Activated CD8-positive, alpha-beta T cell treated with anti-CD3 and anti-CD28 coated beads, Interleukin-2, amount 10 ng/mL, durations not matched to agents 7 days and 5 days (primary cell): ENCODE measurements at regions not wholly inside any gene's neighbourhood (a gene's known extent, or its start where the extent isn't known, plus 50 kb on each side); places are given as distances from the start of the nearest gene placed in this dataset.
A peak's percentile ranks its signal among the peaks of the same experiment; 100 is the strongest.

Source experiments
- ATAC-seq: fragments of 150-1000 bp; cut with Tn5 transposase; one replicate; pipeline ENCODE4 v1.10.0; 2021; ENCODE audit warnings: moderate library complexity
- CTCF ChIA-PET: fragments of 350-600 bp; sonication (Branson Sonifier 250); formaldehyde crosslinking; loops from one replicate; lab custom pipeline; 2021; ENCODE audit warnings: antibody characterized with exemption; lab: Charles Lee
- POLR2A ChIA-PET: fragments of 350-600 bp; sonication (Branson Sonifier 250); formaldehyde crosslinking; loops from one replicate; lab custom pipeline; 2021; ENCODE audit warnings: antibody characterized with exemption; lab: Charles Lee
- DNase-seq: peaks from one replicate; pipeline ENCODE4 v3.0.0-alpha.2; 2020
- H3K27ac Mint-ChIP-seq: one replicate; pipeline ENCODE4 v1.8.0; 2021; ENCODE audit warnings: mild to moderate bottlenecking, mixed read lengths
- H3K27me3 Mint-ChIP-seq: one replicate; pipeline ENCODE4 v1.8.0; 2021; ENCODE audit warnings: low read depth, mixed read lengths
- H3K36me3 Mint-ChIP-seq: one replicate; pipeline ENCODE4 v1.8.0; 2021; ENCODE audit warnings: low read depth, mixed read lengths
- H3K4me1 Mint-ChIP-seq: one replicate; pipeline ENCODE4 v1.8.0; 2021; ENCODE audit warnings: low read depth, mixed read lengths
- H3K4me3 Mint-ChIP-seq: one replicate; pipeline ENCODE4 v1.8.0; 2021; ENCODE audit warnings: mild to moderate bottlenecking, mixed read lengths
- H3K9me3 Mint-ChIP-seq: one replicate; pipeline ENCODE4 v1.8.0; 2022; ENCODE audit warnings: mixed read lengths; ENCODE audit not compliant: insufficient read depth

DNA sequence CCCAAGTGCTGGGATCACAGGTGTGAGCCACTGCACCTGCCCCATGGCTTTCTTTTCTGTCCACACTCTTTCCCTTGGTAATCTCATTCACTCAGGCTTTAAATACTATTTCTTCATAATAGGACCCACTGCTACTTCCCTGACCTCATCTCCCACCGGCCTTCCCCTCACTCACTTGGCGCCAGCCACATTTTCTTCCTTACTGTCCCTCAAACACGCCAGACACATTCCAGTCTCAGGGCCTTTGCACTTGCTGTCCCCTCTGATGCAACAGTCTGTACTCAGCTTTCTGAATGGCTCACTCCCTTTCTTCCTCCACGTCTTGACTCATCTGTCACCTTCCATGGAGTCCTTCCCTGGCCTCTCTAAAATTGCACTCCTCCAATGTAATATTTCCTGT lies 111.1 kb upstream of the MVB12B start:
- DNase-seq (no peak), ATAC-seq (no peak)
- Mint-ChIP-seq H3K4me3 (no peak overlapping the region), H3K27ac (no peak overlapping the region), H3K4me1 (no peaks in the 10 kb centered on the region), H3K27me3 (peaks cover 37% of the 10 kb centered on the region), H3K36me3 (no peaks in the 10 kb centered on the region), H3K9me3 (no peaks in the 10 kb centered on the region)
- POLR2A ChIA-PET: no interaction called here
- CTCF ChIA-PET: interaction anchor here (0.6 kb wide), 1 partner anchor 70 kb away, joined by 3 read pairs; no protein-coding TSS in a partner anchor

DNA sequence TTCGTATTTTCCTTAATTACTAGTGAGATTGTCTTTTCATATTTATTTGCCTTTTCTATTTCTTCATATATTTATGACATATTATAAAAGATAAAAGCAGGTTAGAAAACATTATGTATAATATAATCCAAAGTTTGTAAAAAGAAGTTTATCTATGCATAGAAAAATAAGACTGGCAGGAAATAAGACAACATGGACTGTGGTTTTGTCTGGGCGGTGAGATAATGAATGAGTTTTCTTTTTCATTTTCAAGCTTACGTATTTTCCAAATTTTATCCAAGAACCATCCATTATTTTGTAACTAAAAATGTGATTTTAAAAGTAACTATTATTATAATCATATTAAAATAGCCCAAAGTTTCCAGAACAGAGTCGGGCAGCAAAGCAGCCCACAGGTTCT lies 109.8 kb upstream of the MVB12B start:
- ChIA-PET POLR2A (no interaction called here), CTCF (no interaction called here)
- Mint-ChIP-seq H3K4me3 (no peak overlapping the region), H3K4me1 (no peaks in the 10 kb centered on the region), H3K9me3 (no peaks in the 10 kb centered on the region), H3K36me3 (peaks cover 2% of the 10 kb centered on the region), H3K27ac (no peak overlapping the region), H3K27me3 (peaks cover 48% of the 10 kb centered on the region)
- ATAC-seq (no peak), DNase-seq (no peak)

- POLR2A ChIA-PET: no interaction called here
- CTCF ChIA-PET: no interaction called here
- no peaks in the 10 kb centered on the region for H3K4me1 Mint-ChIP-seq
- H3K9me3 Mint-ChIP-seq: no peaks in the 10 kb centered on the region
- H3K27ac Mint-ChIP-seq: no peak overlapping the region
- ATAC-seq (no peak), DNase-seq (peak; percentile 12)
- H3K4me3 Mint-ChIP-seq: no peak overlapping the region
- H3K36me3 Mint-ChIP-seq: peaks cover 2% of the 10 kb centered on the region
- peaks cover 52% of the 10 kb centered on the region for H3K27me3 Mint-ChIP-seq
These were observed 109.4 kb upstream of the MVB12B start for GRCh38 chr9:126217250-126217653.

- ChIA-PET CTCF (no interaction called here), POLR2A (no interaction called here)
- H3K4me3 Mint-ChIP-seq: no peak overlapping the region
These were observed 108.8 kb upstream of the MVB12B start for GRCh38 chr9:126217797-126218196.

GRCh38 chr9:126218359-126219125 lies 108.1 kb upstream of the MVB12B start:
- H3K27ac Mint-ChIP-seq: no peak overlapping the region
- ChIA-PET POLR2A (no interaction called here), CTCF (no interaction called here)
- no peak for ATAC-seq
- no peak overlapping the region for H3K4me3 Mint-ChIP-seq
- H3K36me3 Mint-ChIP-seq: peaks cover 2% of the 10 kb centered on the region
- H3K4me1 Mint-ChIP-seq: no peaks in the 10 kb centered on the region
- H3K9me3 Mint-ChIP-seq: no peaks in the 10 kb centered on the region
- H3K27me3 Mint-ChIP-seq: peaks cover 59% of the 10 kb centered on the region
- peak; percentile 8 for DNase-seq

More at GRCh38 chr9:126217797-126218196, 108.8 kb upstream of the MVB12B start:
- no peaks in the 10 kb centered on the region for H3K4me1 Mint-ChIP-seq
- ATAC-seq: no peak
- H3K36me3 Mint-ChIP-seq: peaks cover 2% of the 10 kb centered on the region
- H3K27me3 Mint-ChIP-seq: peaks cover 56% of the 10 kb centered on the region
- no peak overlapping the region for H3K27ac Mint-ChIP-seq
- H3K9me3 Mint-ChIP-seq: no peaks in the 10 kb centered on the region
- DNase-seq: peak; percentile 9

- no peak overlapping the region for H3K27ac Mint-ChIP-seq
- no peak overlapping the region for H3K4me3 Mint-ChIP-seq
- peaks cover 65% of the 10 kb centered on the region for H3K27me3 Mint-ChIP-seq
- CTCF ChIA-PET: no interaction called here
- H3K36me3 Mint-ChIP-seq: peaks cover 2% of the 10 kb centered on the region
- no peaks in the 10 kb centered on the region for H3K4me1 Mint-ChIP-seq
- DNase-seq: peak; percentile 9
- POLR2A ChIA-PET: no interaction called here
- no peaks in the 10 kb centered on the region for H3K9me3 Mint-ChIP-seq
- ATAC-seq: no peak
These were observed 107.5 kb upstream of the MVB12B start for GRCh38 chr9:126219166-126219565.

DNA sequence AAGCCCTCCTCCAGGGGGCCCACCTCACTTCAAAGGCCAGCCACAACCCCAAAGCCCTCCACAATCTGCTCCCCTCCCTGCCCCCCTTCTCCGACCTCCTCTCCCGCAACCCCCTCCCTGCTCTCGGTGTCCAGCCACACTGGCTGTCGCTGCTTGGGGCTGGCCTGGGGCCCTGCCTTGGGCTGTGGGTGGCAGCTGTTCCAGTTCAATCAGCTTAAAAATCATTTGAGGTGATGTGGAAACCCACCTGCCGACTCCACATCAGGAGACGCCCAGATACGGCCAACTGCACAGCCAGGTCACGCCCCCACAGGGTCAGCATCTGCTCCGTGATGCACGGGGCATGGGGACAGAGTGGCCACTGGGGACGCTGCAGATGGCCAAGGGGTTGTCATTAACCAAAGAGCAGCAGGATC lies 107.0 kb upstream of the MVB12B start:
- no peak overlapping the region for H3K27ac Mint-ChIP-seq
- peaks cover 2% of the 10 kb centered on the region for H3K36me3 Mint-ChIP-seq
- no peak overlapping the region for H3K4me3 Mint-ChIP-seq
- no peak for ATAC-seq
- H3K4me1 Mint-ChIP-seq: no peaks in the 10 kb centered on the region
- ChIA-PET POLR2A (no interaction called here), CTCF (no interaction called here)
- H3K27me3 Mint-ChIP-seq: peaks cover 68% of the 10 kb centered on the region
- H3K9me3 Mint-ChIP-seq: no peaks in the 10 kb centered on the region
- peak; percentile 10 for DNase-seq

DNA sequence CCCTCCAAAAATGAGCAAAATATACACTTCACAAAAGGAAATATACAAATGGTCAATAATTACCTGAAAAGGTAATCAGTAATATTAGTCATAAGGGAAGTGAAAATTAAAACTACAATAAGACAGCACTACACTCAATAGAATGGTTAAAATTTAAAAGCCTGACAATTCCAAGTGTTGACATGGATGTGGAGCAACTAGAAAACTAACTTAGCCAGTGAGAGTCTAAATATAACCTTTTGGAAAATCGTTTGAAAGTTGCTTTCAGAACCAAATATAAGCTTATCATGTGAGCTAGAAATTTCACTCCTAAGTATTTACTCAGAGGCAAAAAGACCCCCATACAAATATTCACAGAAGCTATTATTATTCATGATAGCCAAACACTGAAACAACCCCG lies 105.1 kb upstream of the MVB12B start:
- POLR2A ChIA-PET: no interaction called here
- H3K4me3 Mint-ChIP-seq: no peak overlapping the region
- no peaks in the 10 kb centered on the region for H3K9me3 Mint-ChIP-seq
- no peak overlapping the region for H3K27ac Mint-ChIP-seq
- no peak for ATAC-seq
- no peaks in the 10 kb centered on the region for H3K4me1 Mint-ChIP-seq
- CTCF ChIA-PET: interaction anchor here (1.5 to 2.0 kb wide), 2 partner anchors 270 to 813 kb away, joined by 3 to 7 read pairs; no protein-coding TSS in a partner anchor
- H3K36me3 Mint-ChIP-seq: peaks cover 2% of the 10 kb centered on the region
- no peak for DNase-seq
- H3K27me3 Mint-ChIP-seq: peaks cover 54% of the 10 kb centered on the region

GRCh38 chr9:126222363-126222834 lies 104.2 kb upstream of the MVB12B start:
- Mint-ChIP-seq H3K4me3 (no peak overlapping the region), H3K9me3 (no peaks in the 10 kb centered on the region), H3K27me3 (peaks cover 53% of the 10 kb centered on the region), H3K36me3 (peaks cover 2% of the 10 kb centered on the region), H3K27ac (no peak overlapping the region), H3K4me1 (no peaks in the 10 kb centered on the region)
- DNase-seq (peak; percentile 18), ATAC-seq (no peak)
- ChIA-PET CTCF (interaction anchor here (1.5 to 2.0 kb wide), 2 partner anchors 269 to 814 kb away, joined by 3 to 7 read pairs; no protein-coding TSS in a partner anchor), POLR2A (no interaction called here)

GRCh38 chr9:126222835-126223431 lies 103.7 kb upstream of the MVB12B start:
- ATAC-seq (no peak), DNase-seq (peak; percentile 9)
- Mint-ChIP-seq H3K4me3 (no peak overlapping the region), H3K4me1 (no peaks in the 10 kb centered on the region), H3K36me3 (peaks cover 2% of the 10 kb centered on the region), H3K27me3 (peaks cover 49% of the 10 kb centered on the region), H3K9me3 (no peaks in the 10 kb centered on the region), H3K27ac (no peak overlapping the region)
- CTCF ChIA-PET: interaction anchor here (1.4 kb wide), 1 partner anchor 268 kb away, joined by 3 read pairs; no protein-coding TSS in a partner anchor
- POLR2A ChIA-PET: no interaction called here

DNA sequence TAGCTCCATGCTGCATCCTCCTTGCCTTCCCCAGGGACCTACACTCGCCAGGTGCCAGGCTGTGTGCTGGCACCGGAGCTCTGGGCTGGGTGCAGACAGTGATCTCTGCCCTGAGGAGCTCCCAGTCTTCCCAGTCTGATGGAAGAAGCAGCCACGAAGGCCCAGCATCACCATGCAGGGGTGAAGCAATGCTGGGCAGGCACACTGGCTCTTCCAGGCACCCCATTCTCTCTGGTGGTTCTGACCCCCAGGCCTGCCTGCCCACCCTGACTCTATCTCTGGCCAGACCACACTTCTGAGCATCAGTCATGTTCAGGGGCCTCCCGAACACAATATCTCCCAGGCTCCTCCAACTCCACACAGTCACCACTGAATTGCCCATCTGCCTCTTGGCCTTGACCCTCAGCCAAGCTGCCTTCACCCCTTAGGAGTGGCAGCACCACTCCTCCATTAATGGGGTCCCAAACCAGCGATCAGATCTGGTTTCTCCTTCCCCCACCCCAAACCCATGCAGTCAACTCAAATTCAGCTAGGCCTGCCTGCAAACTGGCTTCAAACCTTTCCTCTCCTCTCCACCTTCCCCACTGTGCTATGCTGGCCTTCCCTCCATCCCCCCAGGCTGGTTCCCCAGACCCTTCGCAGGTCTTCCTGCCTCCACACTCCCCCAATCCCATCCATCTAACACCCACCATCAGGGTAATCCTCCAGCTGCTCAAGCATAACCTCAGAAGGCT lies 102.7 kb upstream of the MVB12B start:
- DNase-seq (no peak), ATAC-seq (no peak)
- peaks cover 50% of the 10 kb centered on the region for H3K27me3 Mint-ChIP-seq
- H3K36me3 Mint-ChIP-seq: peaks cover 2% of the 10 kb centered on the region
- no peaks in the 10 kb centered on the region for H3K9me3 Mint-ChIP-seq
- H3K27ac Mint-ChIP-seq: no peak overlapping the region
- ChIA-PET POLR2A (no interaction called here), CTCF (interaction anchor here (1.4 kb wide), 1 partner anchor 266 kb away, joined by 3 read pairs; no protein-coding TSS in a partner anchor)
- no peaks in the 10 kb centered on the region for H3K4me1 Mint-ChIP-seq
- H3K4me3 Mint-ChIP-seq: no peak overlapping the region
